ENCODE measurements at regions not wholly inside any gene's neighbourhood (a gene's known extent, or its start where the extent isn't known, plus 50 kb on each side); places are given as distances from the start of the nearest gene placed in this dataset.

- no peaks in the 10 kb centered on the region for H3K27me3 ChIP-seq (ENCODE audit: control insufficient read depth in 4 of 4, insufficient read depth in 4 of 4, low read length in 3 of 4)
- H3K9me3 ChIP-seq (ENCODE audit: control insufficient read depth in 4 of 4, low read length in 3 of 4): no peaks in the 10 kb centered on the region
- H3K4me3 ChIP-seq (ENCODE audit: low read depth in 1 of 3, low read length in 3 of 3): no peak overlapping the region
- DNase-seq (ENCODE audit: low spot score): no peak
- WGBS: 84% methylated on average over 4 of the region's 4 CpGs
- TF ChIP-seq GABPA (IDR thresholded peaks at IDR 0.05 in 1 of 2, conservative IDR thresholded peaks at IDR 0.05 in 1 of 2) (no peak), EGR1 (IDR thresholded peaks at IDR 0.05; ENCODE audit: low read depth in 2 of 2) (no peak), ATF3 (IDR thresholded peaks at IDR 0.05) (no peak), RAD21 (IDR thresholded peaks at IDR 0.05) (no peak), TAF1 (conservative IDR thresholded peaks at IDR 0.05) (no peak), HNF4G (IDR thresholded peaks at IDR 0.05) (no peak)
- TF ChIP-seq, protein P1, sequence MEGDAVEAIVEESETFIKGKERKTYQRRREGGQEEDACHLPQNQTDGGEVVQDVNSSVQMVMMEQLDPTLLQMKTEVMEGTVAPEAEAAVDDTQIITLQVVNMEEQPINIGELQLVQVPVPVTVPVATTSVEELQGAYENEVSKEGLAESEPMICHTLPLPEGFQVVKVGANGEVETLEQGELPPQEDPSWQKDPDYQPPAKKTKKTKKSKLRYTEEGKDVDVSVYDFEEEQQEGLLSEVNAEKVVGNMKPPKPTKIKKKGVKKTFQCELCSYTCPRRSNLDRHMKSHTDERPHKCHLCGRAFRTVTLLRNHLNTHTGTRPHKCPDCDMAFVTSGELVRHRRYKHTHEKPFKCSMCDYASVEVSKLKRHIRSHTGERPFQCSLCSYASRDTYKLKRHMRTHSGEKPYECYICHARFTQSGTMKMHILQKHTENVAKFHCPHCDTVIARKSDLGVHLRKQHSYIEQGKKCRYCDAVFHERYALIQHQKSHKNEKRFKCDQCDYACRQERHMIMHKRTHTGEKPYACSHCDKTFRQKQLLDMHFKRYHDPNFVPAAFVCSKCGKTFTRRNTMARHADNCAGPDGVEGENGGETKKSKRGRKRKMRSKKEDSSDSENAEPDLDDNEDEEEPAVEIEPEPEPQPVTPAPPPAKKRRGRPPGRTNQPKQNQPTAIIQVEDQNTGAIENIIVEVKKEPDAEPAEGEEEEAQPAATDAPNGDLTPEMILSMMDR (IDR thresholded peaks at IDR 0.05; ENCODE audit: low read depth, low read length, missing input control): no peak
- TF ChIP-seq, protein P2, sequence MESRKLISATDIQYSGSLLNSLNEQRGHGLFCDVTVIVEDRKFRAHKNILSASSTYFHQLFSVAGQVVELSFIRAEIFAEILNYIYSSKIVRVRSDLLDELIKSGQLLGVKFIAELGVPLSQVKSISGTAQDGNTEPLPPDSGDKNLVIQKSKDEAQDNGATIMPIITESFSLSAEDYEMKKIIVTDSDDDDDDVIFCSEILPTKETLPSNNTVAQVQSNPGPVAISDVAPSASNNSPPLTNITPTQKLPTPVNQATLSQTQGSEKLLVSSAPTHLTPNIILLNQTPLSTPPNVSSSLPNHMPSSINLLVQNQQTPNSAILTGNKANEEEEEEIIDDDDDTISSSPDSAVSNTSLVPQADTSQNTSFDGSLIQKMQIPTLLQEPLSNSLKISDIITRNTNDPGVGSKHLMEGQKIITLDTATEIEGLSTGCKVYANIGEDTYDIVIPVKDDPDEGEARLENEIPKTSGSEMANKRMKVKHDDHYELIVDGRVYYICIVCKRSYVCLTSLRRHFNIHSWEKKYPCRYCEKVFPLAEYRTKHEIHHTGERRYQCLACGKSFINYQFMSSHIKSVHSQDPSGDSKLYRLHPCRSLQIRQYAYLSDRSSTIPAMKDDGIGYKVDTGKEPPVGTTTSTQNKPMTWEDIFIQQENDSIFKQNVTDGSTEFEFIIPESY (IDR thresholded peaks at IDR 0.05): no peak
- no peaks in the 10 kb centered on the region for H3K4me1 ChIP-seq (ENCODE audit: control insufficient read depth in 4 of 4, insufficient read depth in 4 of 4, low read length in 3 of 4)
- no peaks in the 10 kb centered on the region for H3K36me3 ChIP-seq (ENCODE audit: control insufficient read depth in 4 of 4, insufficient read depth in 3 of 4, low read depth in 1 of 4, low read length in 3 of 4)
- no peak overlapping the region for H3K27ac ChIP-seq (ENCODE audit: low read depth in 1 of 2, low read length in 2 of 2)
- no peak overlapping the region for H3K9ac ChIP-seq (ENCODE audit: low read depth in 1 of 2, low read length in 2 of 2)
Observed at GRCh38 chr2:189254268-189254883, 74.8 kb upstream of the COL5A2 start.

GRCh38 chr2:189255711-189256110 lies 76.2 kb upstream of the COL5A2 start:
- Histone ChIP-seq H3K27me3 (ENCODE audit: control insufficient read depth in 4 of 4, insufficient read depth in 4 of 4, low read length in 3 of 4) (no peaks in the 10 kb centered on the region), H3K36me3 (ENCODE audit: control insufficient read depth in 4 of 4, insufficient read depth in 3 of 4, low read depth in 1 of 4, low read length in 3 of 4) (no peaks in the 10 kb centered on the region), H3K9me3 (ENCODE audit: control insufficient read depth in 4 of 4, low read length in 3 of 4) (no peaks in the 10 kb centered on the region), H3K27ac (ENCODE audit: low read depth in 1 of 2, low read length in 2 of 2) (no peak overlapping the region), H3K4me3 (ENCODE audit: low read depth in 1 of 3, low read length in 3 of 3) (no peak overlapping the region), H3K4me1 (ENCODE audit: control insufficient read depth in 4 of 4, insufficient read depth in 4 of 4, low read length in 3 of 4) (no peaks in the 10 kb centered on the region), H3K9ac (ENCODE audit: low read depth in 1 of 2, low read length in 2 of 2) (no peak overlapping the region)
- DNase-seq (ENCODE audit: low spot score): no peak
- 90% methylated on average over 3 of the region's 3 CpGs for WGBS
- TF ChIP-seq HNF4A (conservative IDR thresholded peaks at IDR 0.05) (no peak), EGR1 (IDR thresholded peaks at IDR 0.05; ENCODE audit: low read depth in 2 of 2) (no peak), SP1 (IDR thresholded peaks at IDR 0.05) (no peak), ATF3 (IDR thresholded peaks at IDR 0.05) (no peak), RXRA (IDR thresholded peaks at IDR 0.05) (no peak), GABPA (IDR thresholded peaks at IDR 0.05 in 1 of 2, conservative IDR thresholded peaks at IDR 0.05 in 1 of 2) (no peak), YY1 (IDR thresholded peaks at IDR 0.05) (no peak), RAD21 (IDR thresholded peaks at IDR 0.05) (no peak), FOXA1 (IDR thresholded peaks at IDR 0.05) (no peak)
- TF ChIP-seq, protein P3, sequence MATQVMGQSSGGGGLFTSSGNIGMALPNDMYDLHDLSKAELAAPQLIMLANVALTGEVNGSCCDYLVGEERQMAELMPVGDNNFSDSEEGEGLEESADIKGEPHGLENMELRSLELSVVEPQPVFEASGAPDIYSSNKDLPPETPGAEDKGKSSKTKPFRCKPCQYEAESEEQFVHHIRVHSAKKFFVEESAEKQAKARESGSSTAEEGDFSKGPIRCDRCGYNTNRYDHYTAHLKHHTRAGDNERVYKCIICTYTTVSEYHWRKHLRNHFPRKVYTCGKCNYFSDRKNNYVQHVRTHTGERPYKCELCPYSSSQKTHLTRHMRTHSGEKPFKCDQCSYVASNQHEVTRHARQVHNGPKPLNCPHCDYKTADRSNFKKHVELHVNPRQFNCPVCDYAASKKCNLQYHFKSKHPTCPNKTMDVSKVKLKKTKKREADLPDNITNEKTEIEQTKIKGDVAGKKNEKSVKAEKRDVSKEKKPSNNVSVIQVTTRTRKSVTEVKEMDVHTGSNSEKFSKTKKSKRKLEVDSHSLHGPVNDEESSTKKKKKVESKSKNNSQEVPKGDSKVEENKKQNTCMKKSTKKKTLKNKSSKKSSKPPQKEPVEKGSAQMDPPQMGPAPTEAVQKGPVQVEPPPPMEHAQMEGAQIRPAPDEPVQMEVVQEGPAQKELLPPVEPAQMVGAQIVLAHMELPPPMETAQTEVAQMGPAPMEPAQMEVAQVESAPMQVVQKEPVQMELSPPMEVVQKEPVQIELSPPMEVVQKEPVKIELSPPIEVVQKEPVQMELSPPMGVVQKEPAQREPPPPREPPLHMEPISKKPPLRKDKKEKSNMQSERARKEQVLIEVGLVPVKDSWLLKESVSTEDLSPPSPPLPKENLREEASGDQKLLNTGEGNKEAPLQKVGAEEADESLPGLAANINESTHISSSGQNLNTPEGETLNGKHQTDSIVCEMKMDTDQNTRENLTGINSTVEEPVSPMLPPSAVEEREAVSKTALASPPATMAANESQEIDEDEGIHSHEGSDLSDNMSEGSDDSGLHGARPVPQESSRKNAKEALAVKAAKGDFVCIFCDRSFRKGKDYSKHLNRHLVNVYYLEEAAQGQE (IDR thresholded peaks at IDR 0.05): no peak
- TF ChIP-seq, protein P2 (IDR thresholded peaks at IDR 0.05): no peak
- TF ChIP-seq, protein P1 (IDR thresholded peaks at IDR 0.05; ENCODE audit: low read depth, low read length, missing input control): no peak
- TF ChIP-seq, protein P4, sequence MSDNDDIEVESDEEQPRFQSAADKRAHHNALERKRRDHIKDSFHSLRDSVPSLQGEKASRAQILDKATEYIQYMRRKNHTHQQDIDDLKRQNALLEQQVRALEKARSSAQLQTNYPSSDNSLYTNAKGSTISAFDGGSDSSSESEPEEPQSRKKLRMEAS (IDR thresholded peaks at IDR 0.05): no peak

All from liver (tissue), 8 donors.